Umbilical cord (tissue), 1 donor: ENCODE measurements at regions not wholly inside any gene's neighbourhood (a gene's known extent, or its start where the extent isn't known, plus 50 kb on each side); places are given as distances from the start of the nearest gene placed in this dataset.
A peak's percentile ranks its signal among the peaks of the same experiment; 100 is the strongest.

ENCODE experiments used
- DNase-seq: peaks from one replicate; pipeline ENCODE4 v3.0.0-alpha.2; 2015; ENCODE audit warnings: low spot score

DNA sequence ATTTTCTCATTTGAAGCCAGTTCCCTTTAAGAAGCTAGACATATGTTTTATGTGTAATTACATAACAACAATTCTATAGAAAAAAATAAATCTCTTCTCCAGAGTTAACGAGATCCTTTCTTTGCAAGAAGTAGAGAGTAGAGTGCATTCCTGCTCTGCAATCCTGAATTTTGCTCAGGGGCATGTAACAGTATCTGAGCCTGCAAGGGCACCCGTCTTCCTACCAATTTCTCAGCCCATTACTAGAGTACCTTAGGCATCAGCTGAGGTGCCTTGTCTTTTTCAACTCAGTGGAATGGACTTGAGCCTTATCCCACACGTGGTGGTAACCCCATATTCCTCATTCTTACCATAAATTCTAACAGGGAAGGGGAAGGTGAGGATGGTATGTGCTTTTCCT lies 205.9 kb downstream of the IKZF2 start:
- DNase-seq = no peak

DNA sequence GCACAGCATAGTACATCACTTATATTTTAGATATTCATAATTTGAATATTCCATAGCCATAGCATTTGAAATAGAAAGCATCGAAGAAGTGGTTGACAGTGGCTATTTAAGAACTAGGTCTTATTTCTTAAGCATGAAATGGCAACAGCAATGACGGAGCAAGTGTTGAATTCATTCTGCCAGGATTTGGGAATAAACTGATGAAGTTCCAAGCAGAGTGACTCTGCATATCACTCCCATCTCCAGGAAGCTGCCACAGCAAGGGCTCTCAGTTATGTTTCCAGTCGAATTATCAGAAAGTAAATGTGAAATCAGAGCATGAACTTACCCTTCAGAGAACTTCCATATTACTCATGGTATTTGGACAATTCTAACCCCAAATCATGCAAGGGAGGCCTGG lies 208.1 kb downstream of the IKZF2 start:
- no peak for DNase-seq

DNA sequence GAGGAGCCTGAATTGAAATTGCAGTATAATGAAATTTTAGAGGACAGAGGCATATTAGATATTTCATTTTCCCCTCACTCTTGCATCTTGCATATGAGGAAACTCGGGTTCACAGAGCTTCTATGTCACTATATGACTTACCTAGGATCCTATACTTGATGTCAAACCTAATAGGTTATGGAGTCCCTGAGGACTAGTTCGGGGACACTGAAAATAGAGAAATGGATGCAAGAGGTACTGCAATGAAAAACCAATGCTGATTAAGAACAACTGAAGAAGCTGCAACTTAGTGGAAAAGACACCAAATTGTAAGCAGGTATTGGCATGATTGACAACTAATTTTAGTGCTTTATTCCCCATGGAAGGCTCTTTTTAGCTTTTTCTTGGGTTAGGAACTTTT lies 210.1 kb downstream of the IKZF2 start:
- DNase-seq = no peak

DNA sequence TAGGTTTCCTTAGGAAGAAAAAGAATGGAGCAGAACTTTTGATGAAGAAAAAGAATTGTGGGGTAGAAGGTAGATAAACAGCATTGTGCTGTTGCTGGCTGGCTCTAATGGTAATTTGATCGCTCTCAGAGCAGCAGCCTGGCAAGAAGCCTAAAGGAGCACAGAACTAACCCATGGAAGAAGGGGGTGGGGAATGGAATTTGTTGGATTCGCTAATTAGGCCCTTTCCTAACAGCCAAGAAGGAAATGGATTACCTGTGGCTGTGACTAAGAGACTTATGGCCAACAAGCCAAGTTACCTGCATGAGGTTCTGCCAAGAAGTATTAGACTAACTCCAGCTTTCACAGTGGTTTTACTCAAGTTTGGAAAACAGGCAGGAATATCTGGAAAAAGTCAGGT lies 210.6 kb downstream of the IKZF2 start:
- peak; percentile 31 for DNase-seq

DNA sequence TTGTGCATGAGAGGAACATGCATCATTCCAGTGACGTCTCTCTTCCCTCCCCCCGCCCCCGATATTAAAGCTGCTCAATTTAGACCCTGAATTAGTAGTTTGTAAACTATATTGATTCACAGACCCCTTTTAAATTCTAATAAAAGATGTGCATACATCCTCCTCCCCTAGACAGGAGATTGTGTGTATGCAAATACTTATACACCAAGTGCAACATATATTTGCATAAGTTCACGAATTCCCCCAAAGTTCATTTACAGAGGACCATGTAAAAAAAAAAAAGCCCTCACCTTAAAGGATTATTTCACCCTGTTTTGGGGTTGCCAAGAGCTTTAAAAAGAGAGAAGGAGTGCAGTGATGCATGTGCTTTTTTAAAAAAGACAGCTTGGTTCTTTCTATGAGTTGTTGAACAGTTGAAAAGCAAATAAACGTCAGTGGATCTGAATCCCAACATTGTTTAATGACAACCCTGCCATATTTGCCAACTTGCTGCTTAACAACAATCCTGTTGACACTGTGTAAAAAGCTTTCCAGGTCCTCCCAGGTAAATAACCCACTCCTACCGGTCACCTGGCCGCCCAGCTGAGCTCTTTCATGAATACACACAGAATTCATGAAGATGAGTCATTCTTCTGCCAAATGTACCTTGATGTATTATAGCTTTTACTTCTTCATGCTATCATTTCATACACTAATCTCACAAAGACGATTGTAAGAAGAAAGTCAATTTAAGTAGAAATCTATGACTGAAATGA lies 211.5 kb downstream of the IKZF2 start:
- DNase-seq = no peak

DNA sequence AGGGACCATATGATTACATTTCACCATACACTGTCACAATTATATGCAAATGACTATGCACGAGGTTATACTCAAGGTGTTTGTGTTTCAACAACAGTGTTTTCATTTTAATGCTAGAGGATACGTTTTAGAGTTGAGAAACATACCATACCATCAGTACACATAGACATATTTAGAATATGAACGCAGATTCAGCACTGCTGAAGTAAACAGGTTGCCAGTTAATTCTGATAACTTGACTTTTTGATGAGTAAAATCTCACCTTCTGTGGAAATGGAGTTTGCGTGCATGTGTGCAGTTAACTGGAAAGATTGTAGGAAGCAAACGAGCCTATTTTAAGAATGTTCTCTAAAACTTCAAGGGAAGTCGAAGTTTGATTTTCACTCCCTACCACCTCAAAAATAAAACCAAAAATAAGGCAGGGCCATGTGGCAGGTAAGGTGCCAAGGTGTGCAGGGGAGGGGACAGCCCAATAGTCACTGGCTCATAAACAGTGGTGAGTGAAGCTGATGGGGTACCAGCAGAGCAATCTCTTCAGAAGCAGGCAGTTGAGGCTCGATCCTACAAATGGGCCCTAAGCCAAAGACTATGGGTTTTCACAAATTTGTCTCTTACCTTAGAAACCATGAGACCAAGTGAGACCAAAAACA lies 213.1 kb downstream of the IKZF2 start:
- no peak for DNase-seq

DNA sequence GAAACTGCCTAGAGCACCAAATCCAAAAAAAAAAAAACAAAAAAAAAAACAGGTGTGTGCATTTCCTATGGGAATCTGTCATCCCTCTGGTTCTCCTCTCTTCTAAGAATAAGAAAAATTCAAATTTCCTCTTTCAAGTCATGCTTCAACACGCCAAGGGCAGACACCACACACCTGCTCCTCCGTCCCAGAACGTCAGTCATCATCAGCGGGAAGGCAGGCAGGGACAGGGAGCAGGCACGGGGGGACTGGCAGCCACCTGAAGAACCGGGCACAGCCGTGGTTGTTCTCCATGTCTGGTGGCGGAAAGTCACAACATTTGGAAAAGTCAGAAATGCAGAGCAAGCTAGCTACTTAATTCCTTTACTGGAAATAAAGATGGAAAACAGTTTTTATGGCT lies 214.8 kb downstream of the IKZF2 start:
- peak; percentile 36 for DNase-seq

DNA sequence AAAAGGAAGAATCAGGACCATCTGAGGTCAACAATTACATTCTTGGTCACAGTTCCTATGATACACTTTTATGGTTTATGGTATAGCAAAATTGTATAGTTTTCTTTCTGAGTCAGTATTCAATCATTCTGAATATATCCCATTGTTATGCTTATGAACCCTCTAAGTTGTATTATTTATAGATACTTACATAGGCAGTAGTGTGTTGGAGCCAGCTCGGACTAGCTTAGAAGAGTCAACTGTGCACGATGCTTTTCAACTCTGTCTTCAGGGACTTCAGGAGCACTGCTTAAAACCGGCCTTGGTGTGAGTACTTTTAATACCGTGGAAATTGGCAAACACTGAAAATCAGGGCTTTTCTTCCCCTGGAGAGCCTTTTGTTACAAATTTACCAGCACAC lies 215.7 kb downstream of the IKZF2 start:
- no peak for DNase-seq

DNA sequence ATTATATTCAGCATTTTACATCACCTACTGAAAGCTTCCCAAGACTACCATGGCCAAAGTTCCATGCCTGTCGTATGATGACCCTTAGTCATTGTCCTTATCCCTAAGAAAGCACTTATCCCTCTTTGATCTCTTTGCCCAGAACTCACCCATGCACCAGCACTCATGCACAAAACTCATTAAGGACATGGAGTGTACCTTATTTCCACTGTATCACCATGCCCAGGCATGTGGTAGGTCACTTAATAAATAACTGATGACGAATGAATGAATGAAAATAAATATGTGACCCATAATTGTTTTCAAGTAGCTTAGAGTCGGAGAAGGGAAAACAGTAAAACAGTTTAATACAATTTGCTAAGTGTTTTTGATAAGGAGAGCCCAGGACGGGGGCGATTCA lies 220.1 kb downstream of the IKZF2 start:
- no peak for DNase-seq

DNA sequence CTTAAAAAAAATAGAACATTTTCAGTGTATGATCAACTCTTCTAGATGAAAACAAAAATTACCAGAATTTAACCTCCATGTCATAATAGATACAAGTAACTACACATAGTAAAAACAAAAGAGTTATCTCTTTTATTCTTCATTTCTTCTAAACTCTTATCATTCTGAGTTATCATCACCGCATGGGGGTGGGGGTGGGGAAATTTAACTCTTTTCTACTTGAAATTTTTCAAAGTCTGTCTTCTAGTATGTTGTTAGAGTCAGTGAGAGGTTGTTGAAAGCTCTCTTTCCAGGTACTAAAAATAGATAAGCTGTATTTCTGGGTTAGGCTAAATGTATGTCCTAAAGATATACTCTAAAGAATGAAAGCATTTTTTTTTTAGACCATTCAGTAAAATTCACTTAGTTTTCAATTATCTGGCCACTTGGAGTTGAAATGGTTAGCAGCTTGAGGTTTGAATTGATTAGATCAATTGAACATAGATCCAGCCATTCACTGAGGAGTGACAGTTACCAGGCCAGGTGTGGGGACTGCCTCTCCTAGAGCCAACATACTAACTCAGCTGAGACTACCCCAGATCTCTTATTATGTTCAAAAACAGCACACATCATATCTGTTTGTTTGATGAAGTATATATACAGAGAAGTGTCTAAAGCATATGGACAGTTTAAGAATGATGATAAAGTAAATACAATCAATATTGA lies 220.7 kb downstream of the IKZF2 start:
- DNase-seq = no peak

DNA sequence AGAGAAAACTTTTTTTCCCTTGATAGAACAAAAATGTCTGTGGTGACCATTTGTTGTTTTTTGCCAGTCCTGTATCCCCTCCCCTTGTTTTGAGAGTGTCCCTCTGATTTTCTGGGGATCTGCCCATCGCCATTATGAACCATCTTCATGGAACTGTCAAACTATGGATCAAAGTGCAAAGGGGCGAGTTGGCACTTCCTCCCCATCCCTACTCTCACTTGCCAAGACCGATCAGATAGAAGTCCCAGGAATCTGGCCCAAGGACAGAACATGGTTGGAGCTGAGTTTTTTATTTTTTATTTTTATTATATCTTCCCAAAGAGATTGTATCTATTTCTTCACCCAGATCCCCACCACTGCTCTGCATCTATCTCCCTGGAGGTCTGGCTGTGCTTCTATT lies 221.4 kb downstream of the IKZF2 start:
- DNase-seq = no peak

DNA sequence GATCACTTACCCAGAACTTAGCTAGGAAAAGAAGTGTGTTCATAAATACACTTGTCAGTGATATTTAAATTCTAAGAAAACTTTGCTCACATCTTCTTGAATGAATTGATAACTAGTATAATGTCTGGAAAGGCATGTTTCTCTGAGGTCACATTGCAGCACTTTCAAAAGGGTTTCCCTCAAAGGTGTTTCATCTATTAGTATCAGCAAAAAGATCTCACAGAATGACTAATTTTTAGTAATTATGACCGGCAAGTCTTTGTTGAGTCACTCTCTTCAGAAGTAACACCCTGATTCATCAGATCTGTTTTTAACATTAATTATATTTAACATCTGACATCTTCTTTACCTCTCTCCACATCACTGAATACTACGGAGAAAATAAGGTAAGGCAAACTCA lies 222.3 kb downstream of the IKZF2 start:
- DNase-seq = no peak

DNA sequence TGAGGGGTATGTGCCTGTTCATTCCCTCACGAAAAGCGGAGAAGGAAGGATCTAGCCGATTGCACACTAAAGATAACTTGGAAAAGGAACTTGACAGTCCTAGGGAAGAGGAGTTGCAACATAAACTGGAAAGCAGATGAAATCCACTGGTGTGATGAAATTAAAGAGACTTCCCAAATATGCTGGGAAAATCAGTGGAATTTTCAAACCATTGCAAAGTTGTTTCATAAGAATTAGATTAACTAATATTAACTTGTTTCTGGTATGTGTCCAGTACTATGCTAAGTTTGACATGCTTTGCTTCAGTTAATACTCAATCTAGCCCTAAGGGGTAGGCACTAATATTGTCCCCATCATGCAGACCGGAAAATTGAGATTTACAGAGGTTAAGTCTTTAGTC lies 222.7 kb downstream of the IKZF2 start:
- DNase-seq = no peak

DNA sequence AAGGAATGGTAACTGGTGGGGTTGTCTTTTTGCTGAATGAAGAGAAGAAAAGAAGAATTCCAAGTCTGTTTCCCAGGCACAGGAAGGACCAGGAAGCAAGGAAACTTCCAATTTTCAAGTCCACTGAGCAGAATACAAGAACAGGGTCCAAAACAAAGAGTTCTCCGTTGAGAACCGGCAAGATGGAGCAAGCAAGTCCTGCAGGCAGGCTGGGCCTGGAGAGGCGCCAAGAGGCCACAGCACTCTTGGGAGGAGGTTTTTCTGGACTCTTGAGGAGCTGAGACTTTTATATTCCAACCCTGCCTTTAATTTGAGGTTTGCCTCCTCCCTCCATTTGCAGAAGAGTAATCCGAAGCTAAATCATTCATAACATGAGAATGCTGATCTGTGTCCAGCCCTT lies 224.5 kb downstream of the IKZF2 start:
- no peak for DNase-seq

DNA sequence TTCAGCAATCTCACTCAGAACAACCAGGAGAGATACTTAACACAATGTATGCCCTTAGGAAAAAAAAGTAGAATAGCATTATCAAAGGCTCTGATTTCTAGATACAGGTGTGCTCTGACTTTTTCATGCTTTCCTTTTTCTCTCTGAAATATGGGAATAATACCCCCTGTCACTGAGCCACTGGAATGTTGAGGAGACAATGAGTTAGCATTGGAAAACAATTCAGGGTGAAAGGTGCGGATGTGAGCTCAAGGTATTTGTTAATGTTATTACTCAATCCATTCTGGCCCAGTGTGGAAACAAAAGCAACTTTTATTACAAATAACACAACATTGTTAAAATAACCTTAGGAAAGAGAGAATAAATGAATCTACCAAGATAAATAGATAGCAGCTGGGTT lies 228.0 kb downstream of the IKZF2 start:
- DNase-seq = no peak

DNA sequence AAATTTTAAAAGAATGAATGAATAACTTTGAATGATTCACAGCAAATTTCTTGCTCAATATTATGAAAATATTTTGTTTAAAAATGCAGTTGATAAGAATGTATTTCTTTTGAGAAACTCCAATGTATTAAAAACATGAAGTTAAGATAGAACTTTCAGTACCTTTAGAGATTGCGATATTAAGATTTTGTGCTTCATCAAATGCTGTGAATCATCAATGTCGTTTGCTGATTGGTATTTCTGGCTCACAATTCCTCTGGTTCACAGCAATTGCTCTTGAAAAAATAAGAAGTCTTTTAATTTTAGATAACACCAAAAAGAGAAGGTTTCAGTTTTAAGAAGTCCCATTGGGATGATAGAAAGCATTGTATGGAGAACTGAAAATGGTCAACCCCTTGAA lies 228.7 kb downstream of the IKZF2 start:
- no peak for DNase-seq

DNA sequence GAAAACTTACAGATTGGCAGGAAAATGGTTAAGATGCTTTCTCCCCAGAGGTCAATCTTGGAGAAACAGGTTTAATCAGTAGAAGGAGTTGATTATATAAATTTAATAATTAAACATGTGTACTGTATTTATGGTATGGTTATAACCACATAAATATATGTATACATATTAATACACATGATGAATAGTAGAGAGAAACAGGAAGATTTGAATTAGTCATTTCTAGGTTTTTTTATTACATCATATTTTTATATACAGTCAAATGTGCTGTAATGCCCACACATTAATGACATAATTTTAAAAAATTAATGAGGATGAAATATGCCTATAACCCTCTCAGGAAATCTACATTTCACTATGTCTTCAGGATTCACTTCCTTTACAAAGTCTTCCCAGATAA lies 229.7 kb downstream of the IKZF2 start:
- DNase-seq = no peak

DNA sequence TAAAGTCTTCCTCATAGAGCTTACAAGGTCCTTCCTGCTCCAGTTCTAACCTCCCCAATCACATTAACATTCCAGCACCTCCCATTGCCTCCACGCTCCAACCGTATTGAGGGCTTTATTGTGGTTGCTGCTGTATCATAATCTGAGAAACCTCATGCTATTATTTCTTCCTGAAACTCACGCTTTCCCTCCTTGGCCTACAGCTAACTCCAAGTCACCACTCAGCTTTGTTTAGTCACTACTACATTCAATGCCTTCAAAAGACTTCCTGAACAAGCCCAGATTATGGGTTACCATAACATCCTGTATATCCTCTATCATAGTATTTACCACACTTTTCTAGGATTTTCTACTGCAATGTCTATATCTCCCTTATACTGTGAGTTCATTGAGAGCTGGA lies 230.4 kb downstream of the IKZF2 start:
- DNase-seq = no peak

DNA sequence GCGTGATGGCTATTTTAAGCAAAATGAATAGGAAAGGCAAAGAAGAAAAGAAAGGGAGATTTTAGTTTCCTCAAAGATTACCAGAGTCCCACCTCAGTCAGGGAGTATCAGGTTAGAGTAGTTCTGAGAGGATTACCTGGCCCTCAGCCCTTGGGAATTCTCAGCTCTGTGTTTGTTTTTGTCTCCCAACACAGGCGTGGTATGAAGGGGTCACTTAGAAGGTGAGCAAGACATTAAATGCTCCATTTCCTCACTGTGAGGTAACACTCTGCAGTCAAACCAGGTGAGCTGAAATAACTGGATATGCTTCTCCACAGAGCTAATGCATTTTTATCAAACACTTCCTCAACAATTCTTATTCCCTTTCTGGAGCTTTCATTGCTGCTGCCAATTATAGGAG lies 232.2 kb downstream of the IKZF2 start:
- no peak for DNase-seq

DNA sequence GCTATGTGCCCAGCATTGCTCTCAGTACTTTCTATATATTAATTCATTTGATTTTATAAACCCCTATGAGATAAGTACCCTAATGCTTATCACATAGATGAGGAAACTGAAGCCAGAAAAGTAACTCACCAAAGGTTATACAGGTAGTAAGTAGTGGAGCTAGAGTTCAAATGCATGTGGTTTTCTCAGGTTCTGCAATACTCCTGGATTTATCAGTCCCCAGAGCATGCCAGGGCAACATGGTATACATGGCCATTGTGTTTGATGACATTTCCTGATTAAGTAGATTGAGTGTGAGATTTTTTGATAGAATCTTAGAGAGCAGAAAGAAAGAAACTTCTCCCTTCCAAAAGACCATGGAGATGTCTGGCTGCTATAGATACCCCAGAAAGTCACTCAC lies 233.1 kb downstream of the IKZF2 start:
- no peak for DNase-seq

DNA sequence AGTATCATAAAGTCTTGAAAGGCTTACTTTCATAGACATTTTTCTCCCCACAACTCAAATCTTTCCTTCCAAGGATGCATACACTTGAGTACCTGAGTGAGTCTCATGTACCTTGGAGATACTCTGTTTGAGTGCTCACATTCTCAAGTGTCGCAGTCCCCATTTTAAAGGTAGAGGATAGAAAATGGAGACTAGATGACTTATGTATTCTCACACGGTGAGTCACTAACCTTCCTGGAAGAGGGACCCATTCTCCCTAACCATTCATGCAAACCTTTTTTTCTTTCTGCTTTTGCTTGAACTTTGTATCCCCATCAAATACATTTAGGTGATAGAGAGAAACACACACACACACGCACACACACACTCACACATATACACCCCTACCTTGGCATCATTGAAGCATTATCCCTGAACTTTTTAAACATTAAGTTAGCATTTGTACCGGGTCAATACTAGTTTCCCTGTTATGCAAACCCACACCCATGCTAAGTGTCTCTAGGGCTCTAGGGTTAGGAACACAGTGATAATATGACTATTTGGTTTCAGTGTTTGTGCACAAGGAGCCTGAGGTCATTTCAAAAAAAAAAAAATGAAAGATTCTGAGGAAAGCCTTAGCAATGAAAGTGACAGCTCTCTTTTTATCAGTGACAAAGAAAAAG lies 236.2 kb downstream of the IKZF2 start:
- DNase-seq = no peak

DNA sequence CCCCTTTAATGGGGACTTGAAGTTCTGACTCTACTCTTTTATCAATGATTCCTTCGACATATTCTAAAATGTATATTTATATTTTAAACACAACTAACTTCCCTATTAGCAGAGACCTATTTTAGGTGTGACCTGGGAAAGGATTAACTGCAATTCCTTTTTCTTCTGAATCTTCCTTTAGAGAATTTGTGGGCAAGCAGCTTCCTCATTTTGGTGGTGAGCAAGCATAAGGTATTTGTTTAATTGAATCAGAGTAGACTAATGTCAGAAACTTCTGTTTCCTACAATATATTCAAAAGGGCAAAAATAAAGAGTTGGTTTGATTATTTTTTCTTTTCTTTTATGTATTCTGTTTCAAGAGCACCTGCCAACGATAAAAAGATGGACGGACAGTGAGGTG lies 237.0 kb downstream of the IKZF2 start:
- no peak for DNase-seq
